Stimulated activated CD8-positive, alpha-beta memory T cell treated with anti-CD3 and anti-CD28 coated beads, Interleukin-15, amount 100 ng/mL, for 48 hours (primary cell): ENCODE measurements at regions not wholly inside any gene's neighbourhood (a gene's known extent, or its start where the extent isn't known, plus 50 kb on each side); places are given as distances from the start of the nearest gene placed in this dataset.

Experiments
- DNase-seq, 2 donors: peaks; one replicate each; pipeline ENCODE4 v3.0.0-alpha.2; 2020; ENCODE audit warnings: low read depth in 2 of 2

DNA sequence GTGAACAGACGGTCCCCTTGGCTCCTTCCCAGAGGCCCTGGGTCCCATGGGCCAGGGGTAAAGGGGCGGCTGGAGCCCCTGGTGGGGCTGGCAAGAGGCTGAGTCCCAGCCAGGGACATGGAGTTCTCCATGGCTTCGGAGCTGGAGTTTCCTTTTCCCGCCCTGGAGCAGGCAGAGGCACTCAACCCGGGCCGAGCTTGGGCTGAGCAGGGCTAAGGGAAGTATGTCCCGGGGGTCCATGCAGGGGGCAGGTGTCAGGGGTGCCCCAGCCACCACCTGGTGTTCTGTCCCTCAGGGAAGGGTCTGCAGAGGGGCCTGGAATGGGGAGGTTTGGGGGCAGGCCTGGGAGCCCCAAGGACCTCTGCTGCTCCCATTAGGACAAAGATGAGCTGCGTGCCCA, 54.0 kb upstream of the TPM4 start:
- no peak for DNase-seq

DNA sequence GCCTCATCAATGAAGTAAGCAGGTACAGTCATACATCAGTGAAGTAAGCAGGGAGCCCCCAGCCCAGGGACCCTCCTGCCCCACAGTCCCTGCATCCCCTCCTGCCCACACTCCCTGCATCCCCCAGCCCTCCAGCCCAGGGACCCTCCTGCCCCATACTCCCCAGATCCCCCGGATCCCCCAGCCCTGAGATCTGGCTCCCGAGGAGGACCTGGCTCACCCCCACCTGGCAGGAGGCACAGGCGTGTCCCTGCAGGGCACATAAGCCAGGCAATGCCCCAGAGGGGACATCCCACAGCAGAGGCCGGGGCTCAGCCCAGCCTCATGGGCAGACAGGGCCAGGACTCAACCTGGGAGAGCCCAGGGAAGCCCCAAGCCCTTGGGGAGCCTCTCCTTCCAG, 53.6 kb upstream of the TPM4 start:
- DNase-seq = no peak

DNA sequence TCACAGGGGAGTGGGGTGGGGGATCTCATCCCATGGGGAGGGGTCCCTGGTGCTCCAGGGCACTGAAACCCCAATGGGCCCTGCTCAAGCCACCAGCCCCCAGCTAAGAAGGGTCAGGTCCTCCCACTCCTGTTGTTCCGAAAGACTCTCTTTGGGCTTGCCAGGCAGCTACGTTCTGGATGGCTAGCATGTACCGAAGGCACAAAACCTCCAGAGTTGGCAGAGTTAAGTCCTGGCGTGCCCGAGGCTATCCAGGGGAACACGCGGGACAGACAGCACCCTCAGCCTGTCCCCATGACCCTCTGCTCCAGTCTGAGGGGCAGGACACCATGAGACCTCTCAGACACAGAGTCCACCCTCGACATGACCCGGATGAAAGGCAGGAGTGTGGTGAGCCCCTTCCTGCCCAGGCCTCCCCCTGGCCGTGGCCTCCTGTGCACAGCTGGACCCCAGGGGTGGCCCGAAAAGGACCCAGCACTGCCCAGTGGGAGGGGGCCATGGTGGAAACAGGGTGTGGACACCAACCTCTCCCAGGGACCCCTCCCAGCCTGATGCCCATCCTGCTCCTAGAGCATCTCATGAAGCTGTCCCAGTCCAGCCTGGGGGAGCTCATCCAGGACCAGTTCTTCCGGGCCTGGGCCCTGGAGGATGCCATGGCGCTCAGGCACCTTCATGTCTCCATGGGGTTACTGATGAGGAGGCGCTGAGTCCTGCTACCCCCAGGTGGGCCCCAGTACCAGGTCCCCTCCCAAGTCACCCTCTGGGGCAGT, 53.0 kb upstream of the TPM4 start:
- DNase-seq = no peak

DNA sequence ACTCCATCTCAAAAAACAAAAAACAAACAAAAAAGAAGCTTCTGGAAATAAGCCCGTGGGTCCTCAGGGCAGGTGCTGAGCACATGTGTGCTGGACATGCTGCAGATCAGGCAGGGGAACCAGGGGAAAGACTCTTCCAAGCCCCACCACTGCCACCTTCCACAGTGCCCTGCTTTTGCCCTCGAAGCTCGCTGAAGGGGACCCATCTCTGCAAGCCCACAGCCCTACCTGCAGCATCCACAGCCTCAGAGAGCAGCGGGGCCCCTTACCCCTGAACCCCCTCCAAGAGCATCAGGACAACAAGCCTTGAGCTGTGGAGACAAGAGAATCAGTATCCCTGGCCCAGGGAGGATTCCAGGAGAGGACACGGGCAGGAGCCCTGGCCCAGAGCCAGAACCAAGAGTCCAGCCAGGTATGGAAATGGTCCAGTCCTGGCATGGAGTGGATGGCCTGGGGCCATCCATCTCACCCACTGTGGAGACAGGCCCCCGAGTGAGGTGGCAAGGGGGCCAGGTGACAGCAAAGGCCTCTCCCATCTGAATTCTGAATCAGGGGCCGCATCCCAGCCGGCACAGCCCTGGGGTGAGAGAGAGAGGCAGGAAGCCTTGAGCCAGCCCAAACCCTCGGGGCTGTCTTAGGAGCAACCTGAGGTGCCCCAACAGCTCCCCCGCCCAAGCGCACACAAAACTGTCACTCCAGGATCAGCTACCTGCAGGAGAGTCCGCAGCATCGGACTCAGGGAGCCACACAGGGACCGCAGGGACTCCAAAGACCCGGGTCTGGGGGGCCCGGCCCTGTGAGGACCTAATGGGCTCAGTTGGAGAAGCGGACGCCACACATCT, 51.8 kb upstream of the TPM4 start:
- DNase-seq = no peak

DNA sequence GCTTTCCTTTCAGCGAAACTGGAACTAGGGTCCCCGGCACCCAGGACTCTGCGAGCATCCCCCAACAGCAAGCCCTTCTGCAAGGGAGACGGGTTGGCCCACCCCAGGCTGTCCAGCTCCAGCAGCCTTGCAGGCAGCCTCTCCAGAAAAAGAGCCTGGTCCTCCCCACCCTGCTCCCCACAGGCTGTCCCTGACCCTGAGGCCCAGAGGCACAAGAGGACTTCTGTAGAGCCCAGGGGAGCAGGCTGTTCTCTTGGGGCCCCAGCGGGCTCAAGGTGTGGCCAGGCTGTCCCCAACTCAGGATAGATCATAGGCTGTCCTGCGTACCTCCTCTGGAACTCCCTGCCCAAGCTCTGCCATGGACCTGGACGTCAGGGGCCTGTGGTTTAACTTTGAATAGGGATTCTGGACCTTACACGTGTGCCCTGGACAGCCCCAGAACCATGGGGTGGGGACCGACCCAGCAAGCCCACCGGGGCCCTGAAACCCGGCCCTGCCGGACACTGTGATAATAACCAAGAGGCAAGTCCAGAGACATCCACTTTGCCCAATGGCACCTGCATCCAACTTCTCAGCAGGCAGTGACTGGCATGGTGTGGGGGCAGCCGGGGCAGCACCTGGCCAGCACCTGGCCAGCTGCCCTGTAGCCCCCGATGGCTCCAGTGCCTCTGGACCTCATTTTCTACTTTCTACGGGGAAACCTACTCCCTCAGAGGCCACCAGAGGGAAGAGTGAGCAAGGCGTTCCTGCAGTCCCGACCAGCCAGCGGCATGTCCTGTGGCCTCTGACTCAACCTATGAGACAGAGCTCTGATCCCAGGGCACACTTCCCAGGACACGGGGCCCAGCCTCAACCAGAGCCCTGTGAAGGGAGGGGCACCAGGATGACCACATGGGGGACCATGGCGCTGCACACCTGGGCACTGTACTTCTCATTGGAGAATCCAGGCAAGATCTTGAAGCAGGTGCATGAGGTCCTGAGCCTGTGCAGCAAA, 50.9 kb upstream of the TPM4 start:
- no peak for DNase-seq

DNA sequence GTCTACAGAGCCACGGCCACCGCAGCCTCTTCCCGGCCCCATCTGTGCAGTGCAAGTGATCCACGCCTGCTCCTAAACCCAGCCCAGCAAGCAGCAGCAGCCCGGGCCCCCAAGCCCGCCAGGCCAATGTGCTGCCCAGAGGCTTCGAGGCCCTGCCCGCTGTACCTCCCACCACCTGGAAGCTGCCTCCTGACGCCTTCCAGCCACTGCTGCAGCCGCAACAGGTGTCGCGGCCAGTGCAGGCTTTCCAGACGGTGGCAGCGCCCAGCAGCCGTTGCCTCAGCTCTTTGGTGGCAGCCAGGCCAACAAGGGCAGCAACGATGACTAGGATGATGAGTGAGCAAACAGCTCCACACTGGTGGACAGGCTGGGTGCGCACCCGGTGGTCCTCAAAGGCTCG, 50.2 kb upstream of the TPM4 start:
- no peak for DNase-seq
